GM21825 (cell line): ENCODE measurements at regions not wholly inside any gene's neighbourhood (a gene's known extent, or its start where the extent isn't known, plus 50 kb on each side); places are given as distances from the start of the nearest gene placed in this dataset.

Source experiments
- ATAC-seq: cut with Tn5 transposase; IDR thresholded peaks from one replicate; pipeline ENCODE4 v1.9.1; 2021; ENCODE audit warnings: mild to moderate bottlenecking, moderate library complexity; ENCODE audit not compliant: unreplicated experiment

DNA sequence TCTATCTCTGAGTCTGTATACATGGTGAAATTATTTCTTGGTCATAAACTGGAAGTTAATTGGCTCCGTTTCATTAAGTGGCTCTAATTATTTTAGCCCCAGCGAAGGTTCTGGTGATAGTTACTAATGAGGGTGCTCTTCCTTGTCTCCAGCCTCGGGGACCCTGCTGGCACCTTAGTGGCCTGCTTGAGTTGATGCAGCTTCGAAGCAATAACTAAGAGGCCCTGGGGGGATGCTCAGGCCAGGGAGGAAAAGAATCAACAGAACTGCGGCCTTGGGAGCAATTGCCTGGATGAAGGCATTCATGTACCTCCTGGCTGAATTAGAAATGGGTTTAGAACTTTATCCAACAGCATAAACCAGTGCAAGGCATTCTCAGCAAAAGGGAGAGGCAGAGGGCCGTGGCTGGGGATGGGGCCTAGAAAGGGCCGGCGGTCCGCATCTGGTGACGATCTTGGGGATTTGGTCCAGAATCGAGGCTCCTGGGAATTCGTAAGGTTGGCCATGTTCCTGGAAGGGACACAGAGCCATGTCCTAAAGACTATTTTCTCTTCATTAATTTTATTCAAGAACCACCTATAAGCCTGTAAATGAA lies 100.0 kb upstream of the AJAP1 start:
- no peak for ATAC-seq

DNA sequence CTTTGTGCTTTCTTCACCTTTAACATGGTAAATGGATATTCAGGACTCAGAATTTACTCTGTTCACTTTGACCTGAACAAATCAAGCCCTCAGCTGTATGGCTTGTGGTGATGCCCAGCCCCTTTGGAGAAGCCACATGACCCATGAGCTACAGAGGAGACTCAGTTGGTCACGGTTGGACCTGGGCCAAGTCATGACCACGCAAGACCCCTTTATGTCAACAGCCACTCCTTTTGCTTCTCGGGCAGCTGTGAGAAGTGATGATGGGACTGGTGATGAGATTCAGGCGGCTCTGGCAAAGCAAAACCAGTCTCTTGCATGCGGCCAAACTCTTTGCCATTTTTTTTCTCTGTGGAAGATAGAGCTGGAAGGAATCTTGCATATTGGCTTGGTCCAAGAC lies 96.5 kb upstream of the AJAP1 start:
- ATAC-seq = no peak

DNA sequence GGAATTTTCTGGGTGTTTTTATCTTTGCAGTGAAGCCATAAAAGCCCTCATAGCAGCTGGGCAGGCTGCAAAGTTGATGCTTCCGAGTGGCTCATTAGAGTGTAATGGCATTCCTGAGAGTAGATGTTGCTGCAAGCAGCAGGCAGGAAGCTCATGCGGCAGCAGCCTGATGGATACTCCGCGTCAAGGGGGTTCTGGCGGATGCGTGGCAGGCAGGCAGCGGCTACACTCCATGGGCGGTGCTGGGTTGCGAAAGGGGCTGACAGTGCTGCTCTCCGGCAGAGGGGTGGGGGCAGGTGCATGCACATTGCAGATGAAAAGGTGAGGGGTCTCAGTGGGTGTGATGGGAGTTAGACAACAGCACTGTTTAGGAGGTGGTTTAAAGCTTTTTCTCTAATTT lies 93.2 kb upstream of the AJAP1 start:
- ATAC-seq = no peak

DNA sequence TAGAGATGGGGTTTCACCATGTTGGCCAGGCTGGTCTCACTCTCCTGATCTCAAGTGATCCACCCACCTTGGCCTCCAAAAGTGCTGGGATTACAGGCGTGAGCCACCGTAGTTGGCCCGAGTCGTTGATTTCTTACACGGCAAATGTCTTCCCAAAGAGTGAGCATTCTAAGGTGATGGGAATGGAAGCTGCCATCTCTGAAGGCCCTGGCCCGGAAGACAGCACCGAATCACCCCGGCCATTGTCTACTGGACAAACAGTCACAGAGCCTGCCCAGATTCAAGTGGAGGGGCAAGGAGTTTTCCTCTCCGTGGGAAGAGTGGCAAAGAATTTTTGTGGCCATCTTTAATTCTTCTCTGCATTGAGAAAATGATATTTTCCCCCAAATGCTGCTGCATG lies 92.1 kb upstream of the AJAP1 start:
- ATAC-seq = no peak

DNA sequence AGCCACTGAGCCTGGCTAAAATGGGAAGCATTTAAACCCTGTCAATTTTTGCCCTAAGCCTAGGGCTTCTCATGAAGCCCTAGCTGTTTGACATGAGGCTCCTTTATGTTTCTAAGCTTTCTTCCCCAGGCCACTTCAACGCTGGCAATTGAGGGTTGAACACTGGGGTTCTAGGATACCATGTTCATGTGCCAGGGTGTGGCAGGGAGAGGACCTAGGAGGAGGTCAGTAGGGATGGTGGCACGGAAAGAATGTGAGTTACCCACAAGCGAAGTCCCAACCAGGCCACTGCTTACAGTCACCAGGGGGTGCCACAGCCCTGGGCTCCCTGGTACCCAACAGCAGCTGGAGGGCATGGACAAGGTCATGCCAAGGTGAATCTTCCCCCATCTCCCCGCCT lies 90.8 kb upstream of the AJAP1 start:
- no peak for ATAC-seq

DNA sequence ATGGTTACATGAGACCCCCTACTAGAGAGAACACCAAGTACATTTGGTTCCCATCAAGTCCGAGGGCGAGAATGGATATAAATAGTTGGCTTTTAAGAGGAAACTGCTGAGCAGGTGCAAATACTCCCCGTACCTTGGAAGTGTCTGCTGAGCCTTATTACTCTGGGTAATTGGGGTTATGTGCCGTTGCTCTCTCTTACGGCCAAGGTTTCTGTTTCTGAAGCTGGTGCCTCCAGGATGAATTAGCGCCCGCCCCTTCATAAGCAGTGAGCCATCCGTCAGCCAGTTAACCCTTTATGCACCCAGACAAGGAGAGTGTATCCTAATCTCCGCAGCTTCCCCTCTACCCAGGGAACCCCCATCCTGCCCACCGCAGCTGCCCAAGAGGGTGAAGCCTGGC lies 90.4 kb upstream of the AJAP1 start:
- ATAC-seq = no peak

DNA sequence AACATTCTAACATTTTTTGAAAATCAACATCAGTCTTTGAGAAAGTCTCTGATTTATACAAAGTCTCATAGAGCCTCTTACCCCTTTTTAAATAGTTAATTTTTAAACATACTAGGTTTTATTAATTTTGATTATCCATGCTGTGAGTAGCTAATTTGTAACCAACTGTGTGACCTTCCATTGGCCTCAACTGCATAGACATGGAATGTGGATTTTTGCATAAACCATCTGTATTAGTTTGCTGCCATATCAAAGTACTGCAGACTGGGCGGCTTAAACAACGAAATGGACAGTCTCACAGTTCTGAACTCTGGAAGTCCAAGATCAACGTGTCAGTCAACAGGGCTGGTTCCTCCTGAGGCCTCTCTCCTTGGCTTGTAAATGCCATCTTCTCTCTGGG lies 89.2 kb upstream of the AJAP1 start:
- no peak for ATAC-seq

DNA sequence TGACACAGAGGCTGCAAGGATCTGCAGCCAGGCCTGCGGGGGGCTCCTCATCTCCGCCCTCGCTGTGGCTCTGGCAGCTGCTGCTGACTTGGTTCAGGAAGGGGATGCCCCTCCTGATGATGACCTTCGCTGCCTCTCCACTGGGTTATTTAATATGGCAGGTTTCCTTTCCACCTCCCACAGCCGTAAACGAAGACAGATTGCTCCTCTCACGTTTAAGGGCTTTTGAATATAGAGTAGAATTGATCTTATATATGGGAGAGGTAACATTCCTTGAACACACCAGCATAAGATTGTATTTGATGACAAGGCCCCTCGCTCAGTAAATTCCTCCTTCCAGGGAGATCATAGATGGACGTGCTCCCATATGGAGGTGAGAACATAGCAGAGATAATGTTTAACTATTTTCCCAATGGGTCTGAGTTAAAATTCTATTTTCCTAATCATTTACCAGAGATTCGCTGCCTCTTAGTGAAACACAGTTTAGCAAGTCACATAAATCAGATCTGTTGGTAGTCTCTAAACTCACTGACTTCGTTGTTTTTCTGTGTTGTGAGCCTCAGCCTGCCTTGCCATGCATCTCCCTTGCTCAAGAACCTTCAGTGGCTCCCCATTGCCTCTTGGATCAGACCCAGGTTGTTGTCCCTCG lies 88.5 kb upstream of the AJAP1 start:
- ATAC-seq = no peak

DNA sequence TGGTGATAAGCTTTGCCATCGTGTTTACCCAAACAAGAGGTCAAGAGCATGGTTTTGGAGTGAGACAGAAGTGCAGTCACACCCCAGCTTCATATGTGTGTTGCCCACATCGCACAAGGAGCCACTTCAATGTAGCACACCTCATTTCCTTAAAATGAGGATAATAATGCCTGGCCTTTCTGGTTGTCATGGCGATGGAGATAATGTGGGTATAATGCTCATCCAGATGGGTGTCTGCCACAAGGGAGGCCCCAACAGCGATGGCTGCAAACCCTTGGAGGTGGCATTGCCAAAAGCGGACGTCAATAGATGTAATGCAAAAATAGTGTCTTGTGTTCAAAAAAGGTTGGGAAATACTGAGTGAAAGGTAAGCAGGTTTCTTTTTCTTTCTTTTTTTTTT lies 83.1 kb upstream of the AJAP1 start:
- no peak for ATAC-seq

DNA sequence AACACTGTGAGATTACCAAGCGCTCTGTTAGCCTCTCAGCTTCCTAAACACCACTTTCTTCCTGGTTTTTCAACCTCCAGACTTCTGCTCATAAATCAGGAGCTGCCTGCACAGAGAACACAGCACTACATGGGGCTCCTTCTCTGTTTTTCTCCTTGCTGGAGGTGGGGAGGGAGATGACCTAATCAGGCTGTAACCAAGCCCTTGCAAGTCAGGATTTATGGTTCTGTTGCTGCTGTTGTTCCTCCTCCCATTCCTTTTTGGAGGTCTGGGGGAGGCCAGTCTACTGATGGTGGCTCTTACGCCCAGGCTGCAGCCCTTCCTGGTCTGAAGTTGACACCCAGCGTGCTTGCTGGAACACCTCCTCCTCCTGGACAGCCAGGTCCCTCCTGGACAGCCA lies 80.9 kb upstream of the AJAP1 start:
- ATAC-seq = no peak

DNA sequence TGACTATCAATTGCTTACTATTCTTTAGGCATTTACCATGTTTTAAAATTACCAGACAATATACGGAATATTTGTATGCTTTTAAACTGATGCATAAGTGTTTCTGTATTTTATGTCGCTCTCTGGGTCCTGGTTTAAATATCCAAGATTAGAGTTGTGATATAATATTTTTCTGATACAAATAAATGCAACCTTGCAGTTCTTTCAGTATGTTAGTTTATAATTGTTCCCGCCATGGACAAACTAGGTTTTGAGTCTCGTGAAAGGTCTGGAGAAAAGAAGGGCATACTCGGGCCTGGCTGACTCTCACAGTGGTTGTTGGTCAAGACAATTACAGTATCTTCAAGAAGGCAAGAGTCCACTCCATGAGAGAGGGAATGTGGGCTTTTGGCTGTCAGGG lies 72.6 kb upstream of the AJAP1 start:
- no peak for ATAC-seq

DNA sequence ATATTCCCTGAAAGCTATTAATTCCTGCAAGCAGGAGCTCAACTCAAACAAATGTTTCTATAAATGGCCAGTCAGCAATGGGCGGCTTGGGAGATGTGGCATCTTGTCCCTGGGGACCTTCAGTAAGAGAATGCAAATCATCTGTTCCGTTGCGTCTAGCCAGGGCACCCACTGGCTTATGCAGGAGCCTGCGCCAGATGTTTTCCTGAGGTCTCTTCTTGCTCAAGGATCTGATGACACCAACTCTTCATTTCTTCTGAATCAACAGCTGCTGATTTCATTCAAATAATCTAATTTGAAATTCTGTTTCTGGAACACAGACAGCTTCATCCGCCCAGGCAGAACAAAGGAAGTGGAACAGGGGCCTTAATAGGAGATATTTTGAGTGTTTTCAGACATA lies 70.0 kb upstream of the AJAP1 start:
- ATAC-seq = no peak

DNA sequence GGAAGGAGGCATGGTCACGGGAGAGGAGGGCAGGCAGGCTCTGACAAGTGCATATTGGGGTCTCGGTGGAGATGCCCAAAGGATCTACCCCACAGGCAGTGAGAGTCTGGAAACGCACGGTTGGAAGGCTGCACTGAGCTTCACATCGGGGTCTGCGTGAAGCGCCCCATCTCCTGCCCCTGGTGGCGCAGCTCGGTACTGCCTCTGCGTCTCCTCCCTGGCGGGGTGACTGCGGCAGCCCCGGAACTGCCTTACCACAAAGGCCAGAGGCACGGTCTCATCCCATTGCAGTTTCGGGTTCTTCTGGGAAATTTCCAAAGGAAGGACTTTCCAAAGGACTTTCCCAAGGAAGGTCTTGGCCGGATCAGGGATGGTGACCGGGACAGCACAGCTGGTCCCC lies 69.2 kb upstream of the AJAP1 start:
- no peak for ATAC-seq

DNA sequence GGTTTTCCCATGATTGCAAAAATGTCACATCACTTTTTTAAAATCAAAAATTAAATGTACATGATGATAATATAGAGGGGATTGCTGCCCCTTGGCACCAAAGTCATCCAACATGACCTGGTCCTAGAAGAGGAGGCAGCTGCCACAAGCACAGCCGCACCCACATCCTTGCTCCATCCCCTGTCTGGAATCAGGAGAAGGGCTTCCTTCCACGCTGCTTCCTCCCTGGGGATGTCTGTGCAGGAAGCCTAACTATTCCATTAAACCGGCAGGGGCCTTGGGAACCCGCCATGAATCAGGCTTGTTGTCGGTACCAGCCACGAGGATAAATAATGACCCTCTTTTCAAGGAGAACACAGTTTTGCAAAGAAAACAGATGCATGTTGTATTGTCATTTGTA lies 68.7 kb upstream of the AJAP1 start:
- ATAC-seq = no peak

DNA sequence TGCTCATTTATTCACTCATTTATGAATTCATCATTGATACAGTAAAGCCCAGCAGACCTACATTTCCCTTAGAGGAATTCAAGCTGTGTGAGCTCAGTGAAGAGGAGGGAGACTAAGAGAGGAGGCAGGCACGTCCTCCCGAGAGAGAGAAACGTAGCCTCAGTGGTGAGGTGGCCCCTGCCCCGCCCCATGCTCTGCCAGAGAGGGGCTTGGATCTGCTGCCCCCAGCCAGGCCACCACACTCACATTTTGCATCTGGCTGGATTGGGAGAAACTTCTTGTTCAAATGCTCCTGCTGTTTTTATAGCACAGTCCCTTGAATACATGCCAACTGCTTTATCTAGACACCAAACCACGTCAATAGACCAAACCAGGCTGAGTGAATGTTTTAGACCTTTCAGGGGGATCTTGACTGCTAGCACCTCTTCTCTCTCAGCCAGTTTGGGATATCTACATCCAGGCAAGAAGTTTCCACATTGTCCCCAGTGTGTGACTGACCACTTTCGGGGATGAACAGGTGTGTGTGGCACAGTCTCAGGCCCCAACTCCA lies 67.7 kb upstream of the AJAP1 start:
- no peak for ATAC-seq

DNA sequence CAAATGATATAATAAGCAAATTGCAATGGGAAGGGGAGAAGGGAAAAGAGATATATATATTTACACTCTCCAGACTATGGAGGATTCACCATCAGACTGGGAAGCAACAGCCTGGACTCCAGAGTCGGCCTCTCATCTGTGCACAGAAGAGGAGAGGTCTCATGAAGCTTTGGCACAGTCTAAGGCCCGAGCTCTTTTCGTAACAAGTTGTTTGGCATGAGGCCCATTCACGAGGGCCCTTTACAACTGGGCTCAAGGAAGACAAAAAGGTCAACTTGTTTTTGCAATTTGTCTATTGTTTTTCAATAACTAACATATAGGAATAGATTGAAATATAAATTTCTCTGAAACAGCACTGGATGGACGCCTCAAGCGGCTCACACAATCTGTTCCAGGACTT lies 66.7 kb upstream of the AJAP1 start:
- no peak for ATAC-seq

DNA sequence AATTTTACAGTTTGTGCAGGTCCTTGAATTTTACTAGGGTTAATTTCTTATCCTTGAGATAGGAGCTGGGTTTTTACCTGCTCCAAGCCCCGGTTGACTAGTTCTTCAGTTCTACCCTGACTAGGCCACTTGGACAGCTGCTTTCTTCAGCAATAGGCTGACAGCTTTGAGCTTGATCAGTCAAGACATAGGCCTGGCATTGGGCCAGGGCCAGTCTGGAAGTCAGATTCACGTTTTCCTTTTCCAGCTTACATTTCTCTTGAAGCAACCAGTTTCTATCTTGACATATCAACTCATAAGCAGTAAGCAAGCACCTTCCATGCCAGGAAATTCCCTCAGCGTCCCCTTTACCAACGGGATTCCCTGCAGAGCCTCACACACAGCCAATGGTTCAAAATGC lies 63.7 kb upstream of the AJAP1 start:
- ATAC-seq = no peak

DNA sequence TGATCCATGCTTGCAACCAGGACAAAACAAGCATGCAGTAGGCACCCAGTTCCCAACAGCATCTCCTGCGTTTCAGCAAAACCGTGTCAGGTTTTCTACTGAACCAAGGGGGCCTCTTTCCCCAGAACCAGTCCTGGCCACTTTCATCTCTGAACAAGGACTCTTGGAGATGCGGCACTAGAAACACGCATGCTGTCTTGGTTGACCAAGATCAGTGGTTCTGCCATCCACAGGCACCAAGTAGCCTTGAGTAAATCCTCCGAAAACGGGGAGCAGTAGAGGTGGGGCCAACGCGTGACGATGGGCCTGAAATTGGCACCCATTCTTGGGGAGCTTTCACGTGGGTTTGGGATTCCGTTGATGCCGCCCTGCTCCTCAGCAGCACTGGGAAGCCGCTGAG lies 62.5 kb upstream of the AJAP1 start:
- ATAC-seq = no peak

DNA sequence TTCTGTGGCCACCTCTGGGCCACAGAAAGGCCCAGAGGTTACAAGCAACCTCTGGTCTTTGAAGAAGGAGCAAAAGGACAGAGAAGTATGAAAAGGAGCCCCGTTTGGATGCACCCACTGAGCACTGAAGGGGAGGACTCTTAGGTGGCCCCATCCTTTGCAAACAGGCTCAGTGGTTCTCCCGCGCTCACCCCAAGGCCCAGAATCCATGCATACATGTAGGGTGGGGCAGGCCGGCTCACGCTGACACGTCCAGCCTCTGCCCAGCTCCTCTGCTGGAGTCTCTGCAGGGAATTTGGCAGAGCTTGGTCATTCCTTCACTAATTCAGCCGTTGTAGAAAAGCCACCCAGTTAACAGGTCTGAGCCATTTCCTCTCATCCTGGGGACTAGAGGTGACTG lies 61.3 kb upstream of the AJAP1 start:
- no peak for ATAC-seq

DNA sequence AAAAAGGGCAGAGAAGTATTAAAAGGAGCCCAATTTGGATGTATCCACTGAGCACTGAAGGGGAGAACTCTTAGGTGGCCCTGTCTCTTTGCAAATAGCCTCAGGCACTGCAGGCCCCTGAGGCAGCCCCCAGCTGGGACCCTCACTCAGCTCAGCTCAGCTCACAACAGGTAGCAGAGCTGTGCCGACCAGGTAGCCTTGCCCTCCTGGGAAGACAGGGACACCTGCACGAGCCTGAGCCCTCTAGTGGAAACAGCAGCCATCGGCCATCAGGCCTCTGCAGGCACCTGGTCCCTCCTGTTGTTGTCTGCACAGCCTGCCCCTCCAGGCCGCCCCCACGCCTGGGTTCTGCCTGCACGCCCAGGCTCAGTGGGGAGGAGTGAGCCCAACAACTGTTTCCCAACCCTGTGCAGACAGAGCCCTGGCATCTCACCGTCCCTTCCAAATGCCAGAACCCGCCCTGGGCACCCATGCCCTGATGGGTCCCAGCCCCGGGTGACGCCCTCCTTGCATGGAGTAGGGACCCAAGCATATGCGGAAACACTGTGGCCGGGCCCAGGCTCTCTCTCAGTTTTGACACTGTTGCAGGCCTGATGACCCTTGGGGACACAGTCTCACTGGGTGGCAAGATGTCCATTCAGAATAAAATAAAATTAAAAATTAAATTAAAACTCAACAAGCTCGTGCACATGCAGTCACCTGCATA lies 60.0 kb upstream of the AJAP1 start:
- no peak for ATAC-seq

DNA sequence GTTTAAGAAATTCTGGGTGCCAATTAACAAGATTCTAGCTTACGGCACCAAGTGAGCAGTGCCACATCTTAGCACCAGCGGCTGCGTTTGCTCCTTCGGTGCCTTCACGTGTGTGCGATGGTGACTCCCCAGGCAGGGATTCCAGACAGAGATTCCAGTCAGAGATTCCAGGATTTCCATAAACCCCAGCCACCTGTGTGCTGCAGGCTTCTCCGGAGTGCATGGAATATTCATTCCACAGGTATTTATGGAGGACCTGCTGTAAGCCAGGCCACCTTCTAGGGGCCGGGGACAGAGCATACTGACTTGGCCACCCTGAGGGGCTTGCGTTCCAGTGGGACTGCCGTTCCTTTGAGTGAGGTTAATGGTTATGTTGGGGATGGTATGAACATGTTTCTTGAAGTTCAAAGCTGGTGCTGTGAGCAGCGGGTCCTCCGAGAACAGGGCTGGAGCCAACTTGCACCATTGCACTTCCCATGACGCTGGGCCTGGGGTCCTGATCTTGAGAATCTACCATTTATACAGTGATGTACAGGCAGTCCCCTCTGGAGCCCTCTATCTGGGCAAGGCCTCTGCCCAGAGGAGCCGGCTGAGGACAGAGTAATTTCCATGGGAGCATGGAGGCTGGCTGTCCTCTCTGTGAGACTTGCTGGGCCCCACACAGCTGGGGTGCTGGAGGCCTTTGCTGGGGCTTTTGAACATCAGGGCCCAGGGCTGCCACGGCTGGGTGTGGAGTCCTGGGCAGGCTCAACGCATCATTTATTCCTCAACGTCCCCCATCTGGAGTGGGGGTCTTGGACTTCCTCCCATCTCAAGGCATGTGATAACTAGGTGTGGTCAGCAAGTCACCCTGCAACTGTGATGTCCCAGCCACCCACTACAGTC lies 58.8 kb upstream of the AJAP1 start:
- ATAC-seq = no peak
